Fibroblast of villous mesenchyme (primary cell): ENCODE measurements at regions not wholly inside any gene's neighbourhood (a gene's known extent, or its start where the extent isn't known, plus 50 kb on each side); places are given as distances from the start of the nearest gene placed in this dataset.

ENCODE experiments used
- DNase-seq: peaks from one replicate; pipeline ENCODE4 v3.0.0-alpha.2; 2010; ENCODE audit warnings: low read depth
- H3K4me3 ChIP-seq: 2 replicates; pipeline ENCODE4 v1.5.1; 2011; ENCODE audit warnings: low read depth, mild to moderate bottlenecking, low read length
- TF ChIP-seq, protein P1 (sequence below): IDR thresholded peaks from 2 replicates; pipeline ENCODE4 v1.5.1; 2012; ENCODE audit warnings: low read depth, mild to moderate bottlenecking, low read length; ENCODE audit not compliant: insufficient read depth

DNA sequence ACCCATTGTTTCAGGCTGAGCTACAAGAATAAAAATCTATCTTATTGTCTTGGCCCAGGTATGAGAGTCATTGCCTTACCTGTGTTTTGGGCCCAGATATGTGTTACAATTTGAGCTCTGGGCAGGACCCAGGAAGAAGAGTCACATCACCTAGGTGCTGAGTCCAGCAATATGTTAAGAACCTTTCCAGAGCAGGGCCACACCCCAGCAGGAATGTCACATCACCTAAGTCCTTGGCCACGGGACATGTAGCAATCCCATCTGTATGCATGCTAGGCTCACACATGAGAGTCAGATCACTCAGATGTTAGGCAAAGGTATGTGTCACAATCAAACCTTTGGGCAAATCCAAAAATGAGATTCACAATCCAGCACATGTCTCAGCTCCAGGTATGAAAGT is 2103.5 kb downstream of the TP53TG3F start:
- TF ChIP-seq, protein P1, sequence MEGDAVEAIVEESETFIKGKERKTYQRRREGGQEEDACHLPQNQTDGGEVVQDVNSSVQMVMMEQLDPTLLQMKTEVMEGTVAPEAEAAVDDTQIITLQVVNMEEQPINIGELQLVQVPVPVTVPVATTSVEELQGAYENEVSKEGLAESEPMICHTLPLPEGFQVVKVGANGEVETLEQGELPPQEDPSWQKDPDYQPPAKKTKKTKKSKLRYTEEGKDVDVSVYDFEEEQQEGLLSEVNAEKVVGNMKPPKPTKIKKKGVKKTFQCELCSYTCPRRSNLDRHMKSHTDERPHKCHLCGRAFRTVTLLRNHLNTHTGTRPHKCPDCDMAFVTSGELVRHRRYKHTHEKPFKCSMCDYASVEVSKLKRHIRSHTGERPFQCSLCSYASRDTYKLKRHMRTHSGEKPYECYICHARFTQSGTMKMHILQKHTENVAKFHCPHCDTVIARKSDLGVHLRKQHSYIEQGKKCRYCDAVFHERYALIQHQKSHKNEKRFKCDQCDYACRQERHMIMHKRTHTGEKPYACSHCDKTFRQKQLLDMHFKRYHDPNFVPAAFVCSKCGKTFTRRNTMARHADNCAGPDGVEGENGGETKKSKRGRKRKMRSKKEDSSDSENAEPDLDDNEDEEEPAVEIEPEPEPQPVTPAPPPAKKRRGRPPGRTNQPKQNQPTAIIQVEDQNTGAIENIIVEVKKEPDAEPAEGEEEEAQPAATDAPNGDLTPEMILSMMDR: no peak
- DNase-seq: no peak

DNA sequence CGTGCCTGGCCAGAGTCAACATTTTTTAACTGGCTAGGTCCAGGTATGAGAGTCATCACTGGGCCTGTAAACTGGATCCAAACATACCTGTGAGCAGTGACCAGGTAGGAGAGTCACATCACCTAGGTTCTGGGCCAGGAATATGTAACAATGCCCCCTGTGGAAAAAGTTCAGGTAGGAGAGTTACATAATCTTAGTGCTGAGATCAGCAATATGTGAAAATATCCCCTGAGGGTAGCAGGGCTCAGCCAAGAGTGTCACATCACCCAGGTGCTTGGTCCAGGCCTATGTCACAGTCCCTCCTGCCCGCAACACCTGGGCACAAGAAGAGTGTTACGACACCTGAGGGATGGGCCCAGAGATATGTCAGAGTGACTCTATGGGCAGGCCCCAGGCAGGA is 2104.7 kb downstream of the TP53TG3F start:
- no peak for DNase-seq
- TF ChIP-seq, protein P1: no peak
- no peak overlapping the region for H3K4me3 ChIP-seq

More for the DNA sequence above, 2103.5 kb downstream of the TP53TG3F start:
- no peak overlapping the region for H3K4me3 ChIP-seq

DNA sequence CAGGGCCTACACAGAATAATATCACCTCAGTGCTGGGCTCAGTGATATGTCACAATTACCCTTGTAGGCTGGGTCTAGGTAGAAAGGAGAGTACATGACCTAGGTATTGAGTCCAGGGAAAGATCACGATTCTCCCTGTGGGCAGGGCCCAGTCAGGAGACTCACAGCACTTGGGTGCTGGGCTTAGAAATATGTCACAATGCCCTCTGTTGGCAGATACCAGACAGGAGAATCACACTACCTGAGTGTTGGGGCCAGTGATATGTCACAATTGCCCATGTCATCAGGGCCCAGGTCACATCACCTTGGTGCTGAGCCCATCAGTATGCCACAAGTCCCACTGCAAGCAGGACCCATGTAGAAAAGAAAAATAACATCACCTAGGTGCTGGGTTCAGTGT is 2105.5 kb downstream of the TP53TG3F start:
- TF ChIP-seq, protein P1: no peak
- DNase-seq: no peak

DNA sequence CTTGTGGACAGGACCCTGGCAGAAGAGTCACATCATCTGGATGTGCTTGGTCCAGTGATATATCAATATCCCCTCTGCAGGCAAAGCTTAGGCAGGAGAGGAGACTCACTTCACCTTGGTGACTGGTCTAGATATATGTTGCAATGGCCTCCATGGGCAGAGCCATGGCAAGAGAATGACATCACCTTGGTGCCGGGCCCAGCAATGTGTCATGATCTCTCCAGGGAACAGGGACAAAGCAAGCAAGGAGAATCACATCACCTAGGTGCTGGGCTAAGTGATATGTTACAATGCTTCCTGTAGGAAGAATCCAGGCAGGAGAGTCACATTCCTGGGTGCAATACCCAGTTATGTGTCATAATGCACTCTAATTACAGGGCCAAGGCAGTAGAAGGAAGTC is 2106.2 kb downstream of the TP53TG3F start:
- no peak for DNase-seq
- H3K4me3 ChIP-seq: no peak overlapping the region
- TF ChIP-seq, protein P1: no peak

More for the DNA sequence above, 2105.5 kb downstream of the TP53TG3F start:
- no peak overlapping the region for H3K4me3 ChIP-seq

DNA sequence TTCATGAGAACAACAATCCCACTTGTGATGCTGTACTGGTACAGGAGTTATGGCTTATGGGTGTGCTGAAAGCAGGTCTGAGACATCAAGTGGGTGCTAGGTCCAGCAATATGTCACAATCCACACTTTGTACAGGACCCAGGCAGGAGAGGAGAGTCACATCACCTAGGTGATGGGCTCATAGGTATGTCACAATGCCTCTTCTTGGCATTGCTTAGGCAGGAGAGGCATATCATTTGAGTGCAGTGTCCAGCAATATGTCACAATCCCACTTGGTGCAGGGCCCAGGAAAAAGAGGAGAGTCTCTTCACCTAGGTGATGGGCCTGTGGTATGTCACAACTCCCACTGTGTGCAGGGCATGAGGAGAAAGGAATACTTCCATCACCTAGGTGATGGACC is 2110.0 kb downstream of the TP53TG3F start:
- TF ChIP-seq, protein P1: no peak
- DNase-seq: no peak
- H3K4me3 ChIP-seq: no peak overlapping the region

DNA sequence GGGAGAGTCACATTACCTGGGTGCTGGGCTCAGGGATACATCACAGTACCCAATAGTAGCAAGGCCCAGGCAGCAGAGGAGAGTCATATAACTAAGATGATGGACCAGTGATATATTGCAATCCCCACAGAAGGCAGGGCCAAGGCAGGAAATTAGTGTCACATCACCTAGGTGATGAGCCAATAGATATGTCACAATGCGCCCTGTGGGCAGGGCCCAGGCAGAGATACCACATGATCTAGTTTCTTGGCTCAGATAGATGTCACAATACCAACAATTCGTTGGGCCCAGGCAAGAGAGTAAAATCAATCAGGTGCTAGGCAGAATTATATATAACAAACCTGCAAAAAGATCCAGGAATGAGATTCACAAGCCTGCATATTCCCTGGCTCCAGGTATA is 2111.5 kb downstream of the TP53TG3F start:
- TF ChIP-seq, protein P1: no peak
- H3K4me3 ChIP-seq: no peak overlapping the region
- no peak for DNase-seq

DNA sequence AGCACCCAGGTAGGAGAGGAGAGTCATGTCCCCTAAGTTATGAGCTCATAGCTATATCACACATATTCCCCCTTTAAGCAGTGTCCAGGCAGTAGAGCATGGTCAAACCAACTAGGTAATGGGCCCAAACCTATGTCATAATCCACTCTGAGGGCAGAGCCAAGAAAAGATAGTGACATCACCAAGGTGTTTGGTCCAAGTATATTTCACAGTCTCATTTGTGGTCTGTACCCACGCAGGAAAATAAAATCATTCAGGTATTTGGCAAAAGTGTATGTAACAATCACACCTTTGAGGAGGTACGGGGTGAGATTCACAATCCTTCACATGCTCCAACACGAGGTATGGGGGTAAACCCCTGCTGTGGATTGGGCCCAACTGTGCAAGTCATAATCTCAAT is 2112.8 kb downstream of the TP53TG3F start:
- DNase-seq: no peak
- TF ChIP-seq, protein P1: no peak
- H3K4me3 ChIP-seq: no peak overlapping the region
